ENCODE measurements at regions not wholly inside any gene's neighbourhood (a gene's known extent, or its start where the extent isn't known, plus 50 kb on each side); places are given as distances from the start of the nearest gene placed in this dataset.
"Not testable (repeated sequence)": the region's sequence is repeated elsewhere in the genome, so short reads cannot be mapped to it uniquely, and the experiment has no call there.

DNA sequence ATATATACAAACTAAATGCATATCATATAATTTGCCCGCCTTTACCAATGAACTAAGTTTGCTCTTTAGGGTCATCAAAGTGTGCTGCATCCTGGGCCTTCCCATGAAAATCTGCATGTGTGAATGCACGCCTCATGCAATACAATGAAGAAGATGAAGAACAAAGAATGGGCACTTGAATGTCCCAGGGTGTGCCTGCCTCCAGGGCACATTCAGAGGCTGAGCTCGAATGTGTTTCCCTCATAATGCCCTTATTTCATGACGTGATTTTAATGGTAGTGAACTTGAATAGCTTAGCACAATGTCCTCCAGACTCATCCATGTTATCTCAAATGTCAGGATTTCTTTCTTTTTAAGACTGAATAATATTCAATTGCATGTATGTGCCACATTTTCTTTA, 824.9 kb downstream of the TNS3 start:
- H3K4me3 ChIP-seq (ENCODE audit: low read depth, low read length) = no peak overlapping the region
- no peak for DNase-seq (ENCODE audit: low read depth)
- TF ChIP-seq, protein P1, sequence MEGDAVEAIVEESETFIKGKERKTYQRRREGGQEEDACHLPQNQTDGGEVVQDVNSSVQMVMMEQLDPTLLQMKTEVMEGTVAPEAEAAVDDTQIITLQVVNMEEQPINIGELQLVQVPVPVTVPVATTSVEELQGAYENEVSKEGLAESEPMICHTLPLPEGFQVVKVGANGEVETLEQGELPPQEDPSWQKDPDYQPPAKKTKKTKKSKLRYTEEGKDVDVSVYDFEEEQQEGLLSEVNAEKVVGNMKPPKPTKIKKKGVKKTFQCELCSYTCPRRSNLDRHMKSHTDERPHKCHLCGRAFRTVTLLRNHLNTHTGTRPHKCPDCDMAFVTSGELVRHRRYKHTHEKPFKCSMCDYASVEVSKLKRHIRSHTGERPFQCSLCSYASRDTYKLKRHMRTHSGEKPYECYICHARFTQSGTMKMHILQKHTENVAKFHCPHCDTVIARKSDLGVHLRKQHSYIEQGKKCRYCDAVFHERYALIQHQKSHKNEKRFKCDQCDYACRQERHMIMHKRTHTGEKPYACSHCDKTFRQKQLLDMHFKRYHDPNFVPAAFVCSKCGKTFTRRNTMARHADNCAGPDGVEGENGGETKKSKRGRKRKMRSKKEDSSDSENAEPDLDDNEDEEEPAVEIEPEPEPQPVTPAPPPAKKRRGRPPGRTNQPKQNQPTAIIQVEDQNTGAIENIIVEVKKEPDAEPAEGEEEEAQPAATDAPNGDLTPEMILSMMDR (IDR thresholded peaks at IDR 0.05; ENCODE audit: control insufficient read depth, extremely low read depth, insufficient read depth) = no peak

DNA sequence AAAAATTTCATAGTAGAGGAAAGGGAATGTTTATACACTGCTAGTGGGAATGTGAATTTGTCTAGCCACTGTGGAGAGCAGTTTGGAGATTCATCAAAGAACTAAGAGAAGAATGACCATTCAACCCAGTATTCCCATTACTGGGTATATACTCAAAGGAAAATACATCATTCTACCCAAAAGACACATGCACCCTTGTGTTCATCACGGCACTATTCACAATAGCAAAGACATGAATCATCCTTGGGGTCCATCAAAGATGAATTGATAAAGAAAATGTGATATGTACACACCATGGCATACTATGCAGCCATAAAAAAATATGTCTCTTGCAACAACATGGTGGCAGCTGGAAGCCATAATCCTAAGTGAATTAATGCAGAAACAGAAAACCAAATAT, 825.7 kb downstream of the TNS3 start:
- TF ChIP-seq, protein P1 (IDR thresholded peaks at IDR 0.05; ENCODE audit: control insufficient read depth, extremely low read depth, insufficient read depth) = no peak
- no peak overlapping the region for H3K4me3 ChIP-seq (ENCODE audit: low read depth, low read length)
- DNase-seq (ENCODE audit: low read depth) = no peak

GRCh38 chr7:46755120-46756034, 826.5 kb downstream of the TNS3 start:
- no peak overlapping the region for H3K4me3 ChIP-seq (ENCODE audit: low read depth, low read length)
- TF ChIP-seq, protein P1 (IDR thresholded peaks at IDR 0.05; ENCODE audit: control insufficient read depth, extremely low read depth, insufficient read depth) = no peak
- no peak for DNase-seq (ENCODE audit: low read depth)

DNA sequence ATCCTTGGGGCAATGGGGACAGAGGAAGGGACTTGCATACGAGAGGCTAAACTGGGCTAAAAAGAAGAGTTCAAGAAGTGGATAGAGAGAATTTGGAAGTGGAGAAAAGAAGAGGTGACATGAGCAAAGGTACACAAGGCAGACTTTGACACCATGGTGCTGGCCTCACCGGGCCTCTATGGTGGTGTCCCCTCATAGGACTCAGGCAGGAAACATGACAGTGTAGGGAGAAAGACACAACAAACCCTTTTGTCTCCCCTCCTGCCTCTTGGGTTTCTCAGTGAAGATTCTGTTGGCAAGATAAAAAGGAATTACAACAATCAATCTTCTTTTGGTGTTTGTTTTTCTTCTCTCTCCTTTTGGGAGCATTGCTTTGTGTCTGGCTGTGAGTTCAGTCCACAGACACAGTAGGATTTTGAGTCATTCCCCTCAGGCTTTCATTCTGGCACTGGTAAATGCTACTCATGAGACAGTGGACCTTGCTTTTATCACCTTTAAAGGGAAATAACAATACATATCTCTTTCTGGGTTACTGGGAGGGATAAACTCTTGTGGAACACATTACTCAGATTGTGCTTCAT, 827.7 kb downstream of the TNS3 start:
- DNase-seq (ENCODE audit: low read depth) = no peak
- TF ChIP-seq, protein P1 (IDR thresholded peaks at IDR 0.05; ENCODE audit: control insufficient read depth, extremely low read depth, insufficient read depth) = no peak
- H3K4me3 ChIP-seq (ENCODE audit: low read depth, low read length) = no peak overlapping the region

GRCh38 chr7:46753662-46754061, 828.2 kb downstream of the TNS3 start:
- H3K4me3 ChIP-seq (ENCODE audit: low read depth, low read length) = no peak overlapping the region
- DNase-seq (ENCODE audit: low read depth) = no peak
- TF ChIP-seq, protein P1 (IDR thresholded peaks at IDR 0.05; ENCODE audit: control insufficient read depth, extremely low read depth, insufficient read depth) = no peak

DNA sequence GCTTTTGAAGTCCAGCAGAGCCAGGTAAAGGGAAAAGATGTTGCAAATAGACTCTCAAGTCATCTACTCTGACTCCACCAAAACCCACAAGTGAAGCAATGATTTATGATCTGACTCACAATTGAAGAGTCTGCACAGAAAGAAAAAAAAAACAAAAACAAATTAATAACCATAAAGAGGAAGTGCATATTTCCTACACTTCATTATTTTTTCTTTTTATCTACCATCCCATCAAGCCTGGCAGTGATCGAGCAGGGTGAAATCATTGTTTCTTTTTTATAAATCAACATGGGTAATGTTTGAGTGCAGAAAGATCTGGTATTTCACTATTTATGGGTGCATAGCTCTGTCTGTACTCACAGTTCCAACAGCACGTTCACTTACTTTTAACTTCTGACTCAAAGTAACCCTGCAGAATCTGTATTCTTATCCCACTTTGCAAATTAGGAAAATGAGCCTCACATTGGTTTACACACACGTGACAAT, 829.0 kb downstream of the TNS3 start:
- TF ChIP-seq, protein P1 (IDR thresholded peaks at IDR 0.05; ENCODE audit: control insufficient read depth, extremely low read depth, insufficient read depth) = no peak
- H3K4me3 ChIP-seq (ENCODE audit: low read depth, low read length) = no peak overlapping the region
- DNase-seq (ENCODE audit: low read depth) = no peak

DNA sequence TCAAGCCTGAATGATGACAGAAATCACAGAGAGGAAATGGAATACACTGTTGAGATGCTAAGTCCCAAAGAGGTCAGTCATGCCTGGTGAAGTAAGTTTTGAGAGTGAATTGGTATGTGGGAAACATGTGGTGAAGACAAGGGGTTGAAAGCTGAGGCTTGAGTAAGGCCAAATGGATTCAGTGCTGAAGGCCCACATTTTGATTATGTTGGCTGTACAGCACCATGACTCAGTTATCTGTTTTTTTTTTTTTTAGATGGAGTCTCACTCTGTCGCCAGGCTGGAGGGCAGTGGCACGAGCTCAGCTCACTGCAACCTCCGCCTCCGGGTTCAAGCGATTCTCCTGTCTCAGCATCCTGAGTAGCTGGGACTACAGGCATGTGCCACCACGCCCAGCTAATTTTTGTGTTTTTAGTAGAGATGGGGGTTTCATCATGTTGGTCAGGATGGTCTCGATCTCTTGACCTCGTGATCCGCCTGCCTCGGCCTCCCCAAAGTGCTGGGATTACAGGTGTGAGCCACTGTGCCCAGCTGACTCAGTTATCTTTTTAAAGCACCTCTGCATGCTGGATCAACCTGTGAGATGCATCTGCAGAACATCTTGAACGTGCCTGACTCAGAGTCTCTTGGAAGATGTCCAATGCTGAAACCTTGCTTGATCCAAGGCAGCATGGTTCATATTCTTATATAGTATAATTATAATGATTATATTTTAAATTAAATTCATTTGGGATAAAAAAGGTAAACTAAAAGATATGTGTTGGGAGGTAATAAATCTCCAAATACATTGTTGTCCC, 829.8 kb downstream of the TNS3 start:
- not testable (repeated sequence) for DNase-seq (ENCODE audit: low read depth); H3K4me3 ChIP-seq (ENCODE audit: low read depth, low read length)
